T-cell (primary cell): ENCODE measurements at regions not wholly inside any gene's neighbourhood (a gene's known extent, or its start where the extent isn't known, plus 50 kb on each side); places are given as distances from the start of the nearest gene placed in this dataset.
"Not testable (repeated sequence)": the region's sequence is repeated elsewhere in the genome, so short reads cannot be mapped to it uniquely, and the experiment has no call there.

Experiments
- ATAC-seq, 4 experiments: fragments of 200-7000 bp in 3 of 4; fragments of 150-1000 bp in 1 of 4; cut with Tn5 transposase; replicated peaks in 1 of 4; 1 replicate in 3 of 4; 2 replicates in 1 of 4; pipeline ENCODE4 v1.10.0; 2021; ENCODE audit warnings: moderate library complexity in 3 of 4, mild to moderate bottlenecking in 2 of 4, moderate number of reproducible peaks in 1 of 4
- CTCF ChIA-PET, 2 donors: fragments of 300-600 bp; sonication (Branson Sonifier 250); formaldehyde crosslinking; loops; one replicate each; lab custom pipeline; 2022; ENCODE audit warnings: antibody characterized with exemption in 2 of 2; lab: Charles Lee
- POLR2A ChIA-PET, 2 donors: fragments of 300-600 bp; sonication (Branson Sonifier 250); formaldehyde crosslinking; loops; one replicate each; lab custom pipeline; 2022; ENCODE audit warnings: antibody characterized with exemption in 2 of 2; lab: Charles Lee
- DNase-seq, 35 experiments: peaks; one replicate each; pipeline versions ENCODE4 v3.0.0 to v3.0.0-alpha.2; 2013 to 2023
- H3K27ac ChIP-seq: one replicate; pipeline ENCODE4 v1.5.1; 2013; ENCODE audit warnings: low read length
- H3K27me3 ChIP-seq, 2 experiments: replicated peaks in 1 of 2; 1 replicate in 1 of 2; 2 replicates in 1 of 2; pipeline versions ENCODE4 v1.6.1 to v1.7.0; 2013; ENCODE audit warnings: low read length in 1 of 2, mixed read lengths in 1 of 2; ENCODE audit not compliant: control insufficient read depth in 2 of 2, insufficient read depth in 2 of 2; ENCODE audit errors: extremely low read depth in 1 of 2
- H3K36me3 ChIP-seq, 2 donors: 1 replicate in 1 of 2; 2 replicates in 1 of 2; pipeline versions ENCODE4 v1.6.1 to v1.7.0; 2013; ENCODE audit warnings: low read length in 1 of 2; ENCODE audit not compliant: control insufficient read depth in 2 of 2, insufficient read depth in 1 of 2; ENCODE audit errors: extremely low read depth in 1 of 2
- H3K4me1 ChIP-seq, 2 experiments: 1 replicate in 1 of 2; 2 replicates in 1 of 2; pipeline versions ENCODE4 v1.6.1 to v1.7.0; 2013; ENCODE audit warnings: low read length in 2 of 2, mixed read lengths in 1 of 2; ENCODE audit not compliant: insufficient read depth in 2 of 2, control insufficient read depth in 1 of 2; ENCODE audit errors: extremely low read depth in 1 of 2
- H3K4me3 ChIP-seq, 2 donors: 1 replicate in 1 of 2; 2 replicates in 1 of 2; pipeline versions ENCODE4 v1.5.1 to v1.7.0; 2013; ENCODE audit warnings: mild to moderate bottlenecking in 2 of 2, low read length in 1 of 2, moderate library complexity in 1 of 2; ENCODE audit not compliant: control insufficient read depth in 1 of 2; ENCODE audit errors: extremely low read depth in 1 of 2
- H3K9me3 ChIP-seq: 2 replicates; pipeline ENCODE4 v1.7.0; 2013
- H3K27ac Mint-ChIP-seq, 2 donors: one replicate each; pipeline ENCODE4 v1.8.0; 2020 to 2021; ENCODE audit warnings: mild to moderate bottlenecking in 2 of 2, mixed read lengths in 2 of 2
- H3K27me3 Mint-ChIP-seq, 2 donors: one replicate each; pipeline ENCODE4 v1.8.0; 2021 to 2022; ENCODE audit warnings: mixed read lengths in 2 of 2
- H3K36me3 Mint-ChIP-seq: one replicate; pipeline ENCODE4 v1.8.0; 2021; ENCODE audit warnings: mixed read lengths
- H3K4me1 Mint-ChIP-seq, 3 donors: one replicate each; pipeline ENCODE4 v1.8.0; 2020 to 2022; ENCODE audit warnings: mixed read lengths in 3 of 3, mild to moderate bottlenecking in 1 of 3
- H3K4me3 Mint-ChIP-seq, 3 donors: one replicate each; pipeline ENCODE4 v1.8.0; 2020 to 2022; ENCODE audit warnings: mild to moderate bottlenecking in 3 of 3, mixed read lengths in 3 of 3, moderate library complexity in 3 of 3
- H3K9me3 Mint-ChIP-seq, 3 donors: one replicate each; pipeline ENCODE4 v1.8.0; 2020 to 2022; ENCODE audit warnings: mixed read lengths in 3 of 3
- WGBS: methylation state at CpG from one replicate; pipeline ENCODE4 v1.1.5; 2013; ENCODE audit warnings: missing lambda C conversion rate; ENCODE audit not compliant: insufficient coverage; 5-methylcytosine and 5-hydroxymethylcytosine counted together

DNA sequence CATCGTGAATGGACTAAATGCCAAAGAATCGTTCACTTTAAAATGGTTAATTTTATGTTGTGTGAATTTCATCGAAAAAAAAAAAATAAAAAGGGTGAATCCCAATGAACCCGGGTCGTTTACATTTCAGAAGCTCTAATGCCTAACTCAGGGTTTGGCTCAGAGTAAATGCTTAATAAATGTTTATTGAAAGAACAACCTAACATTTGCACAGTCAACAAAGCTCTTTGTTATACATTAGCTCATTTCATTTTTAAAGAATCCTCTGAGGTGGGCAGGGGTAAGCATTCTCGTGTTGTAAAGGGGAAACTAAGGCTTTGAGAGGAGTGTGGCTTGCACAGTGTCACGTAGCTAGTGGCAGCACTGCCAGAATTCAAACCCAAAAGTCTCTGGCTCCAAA is 109.5 kb downstream of the RPLP1 start:
- no peak for ATAC-seq
- Histone ChIP-seq H3K9me3 (no peaks in the 10 kb centered on the region), H3K27me3 (peaks cover 0 to 16% of the 10 kb centered on the region in 2 experiments), H3K4me3 (no peak overlapping the region), H3K27ac (no peak overlapping the region), H3K36me3 (no peaks in the 10 kb centered on the region), H3K4me1 (no peaks in the 10 kb centered on the region)
- H3K9me3 Mint-ChIP-seq, result no peaks in the 10 kb centered on the region
- no peak overlapping the region for H3K4me3 Mint-ChIP-seq
- WGBS, result 67% methylated on average over 4 of the region's 7 CpGs
- no peaks in the 10 kb centered on the region for H3K36me3 Mint-ChIP-seq
- DNase-seq, result no peak
- no peak overlapping the region for H3K27ac Mint-ChIP-seq
- no peaks in the 10 kb centered on the region for H3K4me1 Mint-ChIP-seq
- POLR2A ChIA-PET, result no interaction called here
- CTCF ChIA-PET, result interaction anchor here in 1 of 2 donors (0.5 to 0.7 kb wide), 3 partner anchors 222 to 904 kb away, joined by 5 to 7 read pairs (median 5); no protein-coding TSS in a partner anchor
- peaks cover 10 to 13% of the 10 kb centered on the region in 2 donors for H3K27me3 Mint-ChIP-seq

GRCh38 chr15:69562564-69562963 is 109.9 kb downstream of the RPLP1 start:
- H3K27ac Mint-ChIP-seq, result no peak overlapping the region
- CTCF ChIA-PET, result interaction anchor here in 1 of 2 donors (0.5 to 0.7 kb wide), 3 partner anchors 222 to 904 kb away, joined by 5 to 7 read pairs (median 5); no protein-coding TSS in a partner anchor

DNA sequence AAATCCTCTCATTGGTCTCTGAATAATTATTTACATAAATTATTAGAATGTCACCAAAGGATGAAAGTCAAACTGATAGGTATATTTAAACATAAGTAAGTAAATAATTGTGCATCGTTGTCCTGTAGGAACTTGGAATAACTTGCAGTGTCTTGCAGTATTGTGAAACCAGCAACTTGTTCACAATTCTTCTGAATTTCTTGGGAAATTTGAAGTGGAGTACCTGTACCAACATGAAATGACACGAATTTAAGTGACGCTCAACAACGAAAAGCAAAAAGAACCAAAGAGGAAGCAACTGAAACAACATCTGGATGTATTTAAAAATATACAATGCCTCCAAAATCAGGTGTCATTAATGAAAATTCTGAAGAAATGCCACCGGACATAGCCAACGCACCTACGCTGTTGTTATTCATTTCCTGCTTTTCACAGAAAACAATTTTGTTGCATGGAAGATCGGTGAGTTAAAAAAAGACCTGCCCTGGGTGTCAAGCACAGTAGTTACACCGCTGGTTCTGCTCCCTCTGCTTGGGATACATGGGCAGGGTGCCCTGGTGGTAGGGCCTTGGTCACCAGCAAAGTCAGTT is 112.5 kb downstream of the RPLP1 start:
- H3K36me3 Mint-ChIP-seq, result no peaks in the 10 kb centered on the region
- no peak for DNase-seq
- ATAC-seq, result no peak
- Histone ChIP-seq H3K9me3 (no peaks in the 10 kb centered on the region), H3K27me3 (peaks cover 0 to 16% of the 10 kb centered on the region in 2 experiments), H3K4me3 (no peak overlapping the region), H3K4me1 (no peaks in the 10 kb centered on the region), H3K27ac (no peak overlapping the region), H3K36me3 (no peaks in the 10 kb centered on the region)
- whole genome bisulfite sequencing, result 89% methylated on average over 4 of the region's 9 CpGs
- no peaks in the 10 kb centered on the region for H3K4me1 Mint-ChIP-seq
- peaks cover 10 to 13% of the 10 kb centered on the region in 2 donors for H3K27me3 Mint-ChIP-seq
- CTCF ChIA-PET, result no interaction called here
- no peaks in the 10 kb centered on the region for H3K9me3 Mint-ChIP-seq
- H3K27ac Mint-ChIP-seq, result no peak overlapping the region
- no peak overlapping the region for H3K4me3 Mint-ChIP-seq
- POLR2A ChIA-PET, result no interaction called here

More at GRCh38 chr15:69562564-69562963, 109.9 kb downstream of the RPLP1 start:
- DNase-seq (no peak), ATAC-seq (no peak)
- Histone ChIP-seq H3K27ac (no peak overlapping the region), H3K36me3 (no peaks in the 10 kb centered on the region), H3K4me1 (no peaks in the 10 kb centered on the region), H3K4me3 (no peak overlapping the region), H3K27me3 (peaks cover 0 to 16% of the 10 kb centered on the region in 2 experiments), H3K9me3 (no peaks in the 10 kb centered on the region)
- Mint-ChIP-seq H3K27me3 (peaks cover 10 to 13% of the 10 kb centered on the region in 2 donors), H3K4me3 (no peak overlapping the region), H3K4me1 (no peaks in the 10 kb centered on the region), H3K9me3 (no peaks in the 10 kb centered on the region), H3K36me3 (no peaks in the 10 kb centered on the region)
- 91% methylated on average over 4 of the region's 4 CpGs for WGBS
- POLR2A ChIA-PET, result no interaction called here

DNA sequence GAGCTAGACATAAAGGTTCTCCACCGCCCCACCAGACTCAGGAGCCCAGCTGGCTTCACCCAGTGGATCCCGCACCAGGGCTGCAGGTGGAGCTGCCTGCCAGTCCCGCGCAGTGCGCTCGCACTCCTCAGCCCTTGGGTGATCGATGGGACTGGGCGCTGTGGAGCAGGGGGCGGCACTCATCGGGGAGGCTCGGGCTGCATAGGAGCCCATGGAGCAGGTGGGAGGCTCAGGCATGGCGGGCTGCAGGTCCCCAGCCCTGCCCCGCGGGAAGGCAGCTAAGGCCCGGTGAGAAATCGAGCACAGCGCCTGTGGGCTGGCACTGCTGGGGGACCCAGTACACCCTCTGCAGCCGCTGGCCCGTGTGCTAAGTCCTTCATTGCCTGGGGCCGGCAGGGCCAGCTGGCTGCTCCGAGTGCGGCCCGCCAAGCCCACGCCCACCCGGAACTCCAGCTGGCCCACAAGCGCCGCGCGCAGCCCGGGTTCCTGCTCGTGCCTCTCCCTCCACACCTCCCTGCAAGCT is 114.7 kb downstream of the RPLP1 start:
- H3K4me1 Mint-ChIP-seq, H3K36me3 Mint-ChIP-seq, H3K36me3 ChIP-seq, DNase-seq, ATAC-seq, H3K27ac ChIP-seq, CTCF ChIA-PET, H3K4me3 Mint-ChIP-seq, POLR2A ChIA-PET, H3K27ac Mint-ChIP-seq, H3K9me3 Mint-ChIP-seq, H3K4me3 ChIP-seq, H3K9me3 ChIP-seq, H3K27me3 Mint-ChIP-seq, H3K4me1 ChIP-seq: not testable (repeated sequence)
- peaks cover 0 to 13% of the 10 kb centered on the region in 2 experiments for H3K27me3 ChIP-seq
- WGBS, result 94% methylated on average over 31 of the region's 31 CpGs

GRCh38 chr15:69568173-69569009 is 115.8 kb downstream of the RPLP1 start:
- ATAC-seq, result no peak
- Mint-ChIP-seq H3K36me3 (no peaks in the 10 kb centered on the region), H3K4me1 (peaks cover 0 to 2% (median under 1%) of the 10 kb centered on the region in 3 donors), H3K9me3 (no peaks in the 10 kb centered on the region), H3K27ac (no peak overlapping the region), H3K27me3 (peaks cover 0 to 4% of the 10 kb centered on the region in 2 donors), H3K4me3 (no peak overlapping the region)
- peaks cover 0 to 11% of the 10 kb centered on the region in 2 experiments for H3K27me3 ChIP-seq
- ChIA-PET CTCF (interaction anchor here in 1 of 2 donors (0.6 kb wide), 1 partner anchor 568 kb away, joined by 5 read pairs; no protein-coding TSS in a partner anchor), POLR2A (no interaction called here)
- H3K27ac ChIP-seq, result no peak overlapping the region
- H3K4me3 ChIP-seq, result no peak overlapping the region
- no peak for DNase-seq
- no peaks in the 10 kb centered on the region for H3K9me3 ChIP-seq
- H3K4me1 ChIP-seq, result no peaks in the 10 kb centered on the region
- 100% methylated on average over 1 of the region's 8 CpGs for WGBS
- H3K36me3 ChIP-seq, result no peaks in the 10 kb centered on the region

GRCh38 chr15:69570454-69570853 is 117.8 kb downstream of the RPLP1 start:
- CTCF ChIA-PET, result no interaction called here

More at GRCh38 chr15:69570454-69570853, 117.8 kb downstream of the RPLP1 start:
- peaks cover 5 to 17% (median 17%) of the 10 kb centered on the region in 3 donors for H3K4me1 Mint-ChIP-seq
- Histone ChIP-seq H3K4me1 (peaks cover 0 to 14% of the 10 kb centered on the region in 2 experiments), H3K27me3 (peaks cover 0 to 11% of the 10 kb centered on the region in 2 experiments), H3K9me3 (no peaks in the 10 kb centered on the region), H3K4me3 (no peak overlapping the region), H3K27ac (no peak overlapping the region), H3K36me3 (no peaks in the 10 kb centered on the region)
- no peak for ATAC-seq
- no peak overlapping the region for H3K4me3 Mint-ChIP-seq
- no CpG with 5 or more reads among the region's 5 CpGs for WGBS
- POLR2A ChIA-PET, result no interaction called here
- no peak for DNase-seq
- H3K27ac Mint-ChIP-seq, result no peak overlapping the region
- no peaks in the 10 kb centered on the region for H3K9me3 Mint-ChIP-seq
- peaks cover 0 to 4% of the 10 kb centered on the region in 2 donors for H3K27me3 Mint-ChIP-seq
- H3K36me3 Mint-ChIP-seq, result no peaks in the 10 kb centered on the region
